CD4-positive, CD25-positive, alpha-beta regulatory T cell (primary cell): ENCODE measurements at regions not wholly inside any gene's neighbourhood (a gene's known extent, or its start where the extent isn't known, plus 50 kb on each side); places are given as distances from the start of the nearest gene placed in this dataset.
"Not testable (repeated sequence)": the region's sequence is repeated elsewhere in the genome, so short reads cannot be mapped to it uniquely, and the experiment has no call there.

Experiments
- ATAC-seq, 2 donors: fragments of 150-1000 bp; cut with Tn5 transposase; one replicate each; pipeline ENCODE4 v1.10.0; 2021; ENCODE audit warnings: low read depth in 2 of 2, moderate number of reproducible peaks in 2 of 2, moderate library complexity in 1 of 2
- DNase-seq, 3 donors: peaks; one replicate each; pipeline versions ENCODE4 v3.0.0 to v3.0.0-alpha.2; 2012 to 2022; ENCODE audit warnings: mixed read lengths in 1 of 3
- H3K27ac ChIP-seq: one replicate; pipeline ENCODE4 v1.7.0; 2013; ENCODE audit warnings: mild to moderate bottlenecking, low read length; ENCODE audit not compliant: insufficient read depth, poor library complexity, severe bottlenecking
- H3K27me3 ChIP-seq: one replicate; pipeline ENCODE4 v1.7.0; 2013; ENCODE audit warnings: low read length; ENCODE audit not compliant: control insufficient read depth, insufficient read depth
- H3K36me3 ChIP-seq: one replicate; pipeline ENCODE4 v1.7.0; 2013; ENCODE audit warnings: mild to moderate bottlenecking, low read length, moderate library complexity; ENCODE audit not compliant: control insufficient read depth, insufficient read depth
- H3K4me1 ChIP-seq: 2 replicates; pipeline ENCODE4 v1.7.0; 2013; ENCODE audit warnings: mild to moderate bottlenecking, low read length; ENCODE audit not compliant: insufficient read depth, control insufficient read depth, poor library complexity, severe bottlenecking
- H3K4me3 ChIP-seq: one replicate; pipeline ENCODE4 v1.7.0; 2013; ENCODE audit warnings: low read depth, mild to moderate bottlenecking, low read length, moderate library complexity
- H3K9me3 ChIP-seq, 2 experiments: 1 replicate in 1 of 2; 2 replicates in 1 of 2; pipeline ENCODE4 v1.7.0; 2013; ENCODE audit warnings: low read length in 2 of 2, mild to moderate bottlenecking in 1 of 2, moderate library complexity in 1 of 2; ENCODE audit not compliant: control insufficient read depth in 2 of 2
- H3K27ac Mint-ChIP-seq, 3 donors: one replicate each; pipeline ENCODE4 v1.8.0; 2020 to 2022; ENCODE audit warnings: mild to moderate bottlenecking in 3 of 3, mixed read lengths in 3 of 3, moderate library complexity in 2 of 3
- H3K27me3 Mint-ChIP-seq: one replicate; pipeline ENCODE4 v1.8.0; 2022; ENCODE audit warnings: mild to moderate bottlenecking, mixed read lengths
- H3K36me3 Mint-ChIP-seq: one replicate; pipeline ENCODE4 v1.8.0; 2020; ENCODE audit warnings: mixed read lengths
- H3K4me1 Mint-ChIP-seq, 4 donors: one replicate each; pipeline ENCODE4 v1.8.0; 2020 to 2022; ENCODE audit warnings: mixed read lengths in 4 of 4, mild to moderate bottlenecking in 1 of 4
- H3K4me3 Mint-ChIP-seq, 4 donors: one replicate each; pipeline ENCODE4 v1.8.0; 2020 to 2022; ENCODE audit warnings: mild to moderate bottlenecking in 4 of 4, mixed read lengths in 4 of 4, moderate library complexity in 3 of 4
- H3K9me3 Mint-ChIP-seq, 7 donors: one replicate each; pipeline ENCODE4 v1.8.0; 2020 to 2022; ENCODE audit warnings: mixed read lengths in 7 of 7, mild to moderate bottlenecking in 3 of 7, moderate library complexity in 2 of 7

DNA sequence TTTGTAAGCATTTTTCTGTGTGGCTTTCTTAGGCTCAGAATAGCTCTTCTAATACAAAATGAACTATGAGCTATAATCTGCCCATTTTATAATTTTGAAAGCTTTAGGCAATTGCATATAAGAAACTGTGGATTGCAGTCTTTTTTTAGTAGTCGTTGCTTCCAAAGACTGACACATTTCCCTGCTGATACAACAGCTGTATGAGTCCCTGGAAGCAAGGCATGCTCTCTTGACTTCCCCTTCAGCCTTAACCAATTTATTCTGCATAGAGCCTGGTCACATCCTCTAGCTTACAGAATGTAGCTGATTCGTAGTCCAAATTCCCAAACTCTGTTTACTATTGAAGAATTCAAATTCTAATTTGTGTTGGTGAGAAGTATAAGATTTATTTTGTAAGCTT lies 155.3 kb upstream of the EYA4 start:
- ATAC-seq (no peak), DNase-seq (no peak)
- no peaks in the 10 kb centered on the region for H3K27me3 Mint-ChIP-seq
- no peaks in the 10 kb centered on the region for H3K4me1 ChIP-seq
- H3K9me3 ChIP-seq, result no peaks in the 10 kb centered on the region
- no peak overlapping the region for H3K4me3 Mint-ChIP-seq
- H3K27ac Mint-ChIP-seq, result no peak overlapping the region
- H3K4me1 Mint-ChIP-seq, result no peaks in the 10 kb centered on the region
- no peaks in the 10 kb centered on the region for H3K27me3 ChIP-seq
- H3K9me3 Mint-ChIP-seq, result peaks cover 0 to 1% (median 0%) of the 10 kb centered on the region in 7 donors
- H3K36me3 Mint-ChIP-seq, result no peaks in the 10 kb centered on the region
- H3K36me3 ChIP-seq, result no peaks in the 10 kb centered on the region
- no peak overlapping the region for H3K27ac ChIP-seq
- H3K4me3 ChIP-seq, result no peak overlapping the region

DNA sequence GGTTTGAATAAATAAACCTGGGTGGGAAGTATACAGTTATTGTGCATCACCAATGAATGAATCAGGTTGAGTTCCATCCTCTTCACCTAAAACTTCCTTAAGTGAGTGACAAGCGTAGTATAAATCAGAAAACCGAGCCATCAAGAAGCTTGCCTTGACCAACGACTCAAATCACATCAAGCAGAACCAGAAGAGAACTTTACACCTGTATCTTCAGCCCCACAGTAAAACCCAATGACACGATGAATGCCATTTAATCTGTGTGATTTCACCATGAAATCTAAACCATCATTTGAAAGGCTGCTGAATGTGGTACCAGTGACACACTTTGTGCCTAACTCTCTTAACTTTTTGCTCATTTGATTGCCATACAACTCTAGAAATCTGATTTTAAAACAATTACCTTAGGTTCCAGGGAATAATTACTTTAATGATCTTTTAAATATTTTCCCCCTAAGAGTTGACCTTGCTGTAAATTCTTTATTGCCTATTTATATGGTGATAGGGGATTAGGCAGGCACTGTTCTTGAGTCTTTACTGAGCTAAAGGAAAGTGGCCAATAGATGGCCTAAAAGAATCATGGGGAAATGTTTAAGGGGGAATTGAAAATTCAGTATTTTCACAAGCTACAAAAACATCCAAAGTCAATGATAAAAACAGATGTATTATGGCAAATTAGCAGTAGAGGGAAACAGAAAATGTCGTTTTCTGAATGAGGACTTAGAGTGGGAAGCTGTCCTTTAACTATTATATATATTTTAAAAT lies 152.0 kb upstream of the EYA4 start:
- Mint-ChIP-seq H3K27me3 (no peaks in the 10 kb centered on the region), H3K36me3 (no peaks in the 10 kb centered on the region), H3K9me3 (peaks cover 0 to 2% (median 0%) of the 10 kb centered on the region in 7 donors), H3K27ac (no peak overlapping the region), H3K4me1 (no peaks in the 10 kb centered on the region), H3K4me3 (no peak overlapping the region)
- Histone ChIP-seq H3K4me1 (no peaks in the 10 kb centered on the region), H3K27me3 (no peaks in the 10 kb centered on the region), H3K27ac (no peak overlapping the region), H3K36me3 (no peaks in the 10 kb centered on the region), H3K9me3 (no peaks in the 10 kb centered on the region), H3K4me3 (no peak overlapping the region)
- no peak for DNase-seq
- no peak for ATAC-seq

DNA sequence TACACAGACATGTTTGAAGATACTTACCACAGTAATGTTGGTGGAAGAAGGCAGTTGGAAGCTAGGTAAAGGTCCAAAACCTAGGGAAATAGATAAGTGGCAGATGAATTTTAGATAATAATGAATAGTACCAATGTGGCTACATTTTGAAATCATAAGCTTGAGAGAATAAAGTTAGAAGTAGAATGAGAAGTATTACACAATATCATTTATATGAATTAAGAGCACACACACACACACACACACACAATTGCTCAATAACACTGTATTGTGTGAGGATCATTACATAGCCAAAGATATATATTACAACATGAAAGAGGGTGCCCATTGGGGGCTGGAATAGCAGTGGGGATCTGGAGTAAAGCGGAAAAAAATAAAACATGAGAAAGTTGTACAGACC lies 149.0 kb upstream of the EYA4 start:
- no peak overlapping the region for H3K4me3 Mint-ChIP-seq
- no peaks in the 10 kb centered on the region for H3K36me3 Mint-ChIP-seq
- H3K9me3 ChIP-seq, result no peaks in the 10 kb centered on the region
- H3K36me3 ChIP-seq, result no peaks in the 10 kb centered on the region
- no peak for DNase-seq
- no peak overlapping the region for H3K4me3 ChIP-seq
- H3K9me3 Mint-ChIP-seq, result peaks cover 0 to 2% (median 0%) of the 10 kb centered on the region in 7 donors
- H3K27ac ChIP-seq, result no peak overlapping the region
- no peak for ATAC-seq
- no peaks in the 10 kb centered on the region for H3K27me3 ChIP-seq
- H3K4me1 Mint-ChIP-seq, result no peaks in the 10 kb centered on the region
- no peaks in the 10 kb centered on the region for H3K27me3 Mint-ChIP-seq
- H3K4me1 ChIP-seq, result no peaks in the 10 kb centered on the region
- no peak overlapping the region for H3K27ac Mint-ChIP-seq

DNA sequence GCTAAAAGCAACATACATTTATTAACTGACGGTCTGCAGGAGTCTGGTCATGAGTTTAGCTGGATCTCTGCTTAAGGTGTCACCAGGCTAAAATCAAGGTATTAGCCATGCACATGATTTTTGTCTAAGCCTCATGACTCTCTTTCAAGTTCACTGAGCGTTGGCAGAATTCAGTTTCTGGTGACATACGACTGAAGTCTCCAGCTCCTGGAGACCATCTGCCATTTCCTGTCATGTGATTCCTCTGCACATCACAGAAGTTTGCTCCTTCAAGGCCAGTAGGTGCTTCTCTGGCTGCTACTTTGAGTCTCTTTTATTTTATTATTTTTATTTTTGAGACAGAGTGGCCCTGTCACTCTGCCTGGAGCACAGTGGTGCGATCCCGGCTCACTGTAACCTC lies 148.4 kb upstream of the EYA4 start:
- no peak overlapping the region for H3K27ac Mint-ChIP-seq
- H3K4me1 ChIP-seq, result no peaks in the 10 kb centered on the region
- no peaks in the 10 kb centered on the region for H3K36me3 Mint-ChIP-seq

DNA sequence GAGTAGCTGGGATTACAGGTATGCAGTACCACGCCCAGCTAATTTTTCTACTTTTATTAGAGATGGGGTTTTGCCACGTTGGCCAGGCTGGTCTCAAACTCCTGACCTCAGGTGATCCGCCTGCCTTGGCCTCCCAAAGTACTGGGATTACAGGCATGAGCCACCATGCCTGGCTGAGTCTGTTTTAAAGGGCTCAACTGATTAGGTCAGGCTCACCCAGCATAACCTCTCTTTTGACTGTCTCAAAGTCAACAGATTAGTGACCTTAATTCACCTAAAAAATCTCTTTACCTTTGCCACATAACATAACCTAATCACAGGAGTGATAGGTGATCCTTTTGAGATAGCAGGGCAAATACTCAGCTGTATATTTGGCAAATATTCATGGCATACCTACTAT lies 147.9 kb upstream of the EYA4 start:
- H3K36me3 Mint-ChIP-seq, H3K4me1 Mint-ChIP-seq, ATAC-seq, H3K4me3 Mint-ChIP-seq, H3K27ac Mint-ChIP-seq, H3K9me3 ChIP-seq, H3K9me3 Mint-ChIP-seq, DNase-seq, H3K36me3 ChIP-seq, H3K27ac ChIP-seq, H3K27me3 ChIP-seq, H3K4me3 ChIP-seq, H3K27me3 Mint-ChIP-seq, H3K4me1 ChIP-seq: not testable (repeated sequence)

More for the DNA sequence above, 148.4 kb upstream of the EYA4 start:
- H3K27me3 ChIP-seq, result no peaks in the 10 kb centered on the region
- no peaks in the 10 kb centered on the region for H3K36me3 ChIP-seq
- Mint-ChIP-seq H3K4me3 (no peak overlapping the region), H3K4me1 (no peaks in the 10 kb centered on the region), H3K9me3 (peaks cover 0 to 3% (median 0%) of the 10 kb centered on the region in 7 donors), H3K27me3 (no peaks in the 10 kb centered on the region)
- no peak overlapping the region for H3K4me3 ChIP-seq
- ATAC-seq, result no peak
- DNase-seq, result peak in 1 of 3 donors; percentile 3
- H3K27ac ChIP-seq, result no peak overlapping the region
- no peaks in the 10 kb centered on the region for H3K9me3 ChIP-seq

DNA sequence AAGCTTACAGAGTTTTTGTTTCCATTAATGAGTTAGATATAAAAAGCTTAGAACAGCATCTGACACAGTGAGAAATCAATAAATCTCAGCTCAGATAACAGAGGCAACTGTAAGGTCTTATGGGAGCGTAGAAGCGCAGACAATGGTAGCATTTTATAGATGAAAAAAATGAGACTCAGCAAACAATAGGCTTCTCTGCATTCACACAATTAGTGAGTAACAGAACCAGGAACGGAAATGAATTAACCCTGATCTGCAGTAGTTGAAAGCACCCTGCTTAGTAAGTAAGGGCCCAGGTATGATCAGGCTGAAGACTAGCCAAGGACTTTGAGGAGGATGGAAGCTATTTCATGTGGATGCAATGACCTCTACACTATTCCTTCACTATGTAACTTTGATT lies 147.2 kb upstream of the EYA4 start:
- Histone ChIP-seq H3K27me3 (no peaks in the 10 kb centered on the region), H3K36me3 (no peaks in the 10 kb centered on the region), H3K4me1 (no peaks in the 10 kb centered on the region), H3K4me3 (no peak overlapping the region), H3K9me3 (no peaks in the 10 kb centered on the region), H3K27ac (no peak overlapping the region)
- Mint-ChIP-seq H3K4me3 (peak overlapping the region in 1 of 4 donors; percentile 16), H3K27ac (no peak overlapping the region), H3K27me3 (no peaks in the 10 kb centered on the region), H3K9me3 (peaks cover 0 to 3% (median 0%) of the 10 kb centered on the region in 7 donors), H3K36me3 (no peaks in the 10 kb centered on the region), H3K4me1 (no peaks in the 10 kb centered on the region)
- ATAC-seq, result no peak
- DNase-seq, result no peak

DNA sequence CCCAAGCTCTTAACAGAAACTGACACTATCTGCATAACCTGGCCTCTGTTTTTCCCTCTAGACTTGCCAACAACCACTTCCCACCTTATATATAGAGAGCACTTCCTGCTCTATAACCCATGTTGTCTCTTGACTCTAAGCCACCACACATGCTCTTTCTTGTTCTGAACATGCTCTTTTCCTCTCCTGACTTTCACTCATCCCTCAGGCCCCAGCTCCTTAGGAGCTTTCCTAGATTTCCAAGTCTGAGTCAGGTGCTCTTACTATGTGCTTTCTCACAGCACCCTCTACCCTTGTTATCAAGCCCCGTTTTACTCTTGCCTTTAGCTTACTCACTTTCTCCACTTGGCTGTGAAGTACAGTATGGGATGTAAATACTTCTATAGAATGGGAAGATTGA lies 143.9 kb upstream of the EYA4 start:
- no peaks in the 10 kb centered on the region for H3K9me3 ChIP-seq
- DNase-seq (no peak), ATAC-seq (no peak)
- Mint-ChIP-seq H3K4me3 (no peak overlapping the region), H3K36me3 (no peaks in the 10 kb centered on the region), H3K27ac (no peak overlapping the region), H3K9me3 (peaks cover 0 to 2% (median 0%) of the 10 kb centered on the region in 7 donors), H3K4me1 (no peaks in the 10 kb centered on the region), H3K27me3 (no peaks in the 10 kb centered on the region)
- H3K27ac ChIP-seq, result no peak overlapping the region
- H3K4me3 ChIP-seq, result no peak overlapping the region
- no peaks in the 10 kb centered on the region for H3K27me3 ChIP-seq
- H3K36me3 ChIP-seq, result no peaks in the 10 kb centered on the region
- H3K4me1 ChIP-seq, result no peaks in the 10 kb centered on the region

DNA sequence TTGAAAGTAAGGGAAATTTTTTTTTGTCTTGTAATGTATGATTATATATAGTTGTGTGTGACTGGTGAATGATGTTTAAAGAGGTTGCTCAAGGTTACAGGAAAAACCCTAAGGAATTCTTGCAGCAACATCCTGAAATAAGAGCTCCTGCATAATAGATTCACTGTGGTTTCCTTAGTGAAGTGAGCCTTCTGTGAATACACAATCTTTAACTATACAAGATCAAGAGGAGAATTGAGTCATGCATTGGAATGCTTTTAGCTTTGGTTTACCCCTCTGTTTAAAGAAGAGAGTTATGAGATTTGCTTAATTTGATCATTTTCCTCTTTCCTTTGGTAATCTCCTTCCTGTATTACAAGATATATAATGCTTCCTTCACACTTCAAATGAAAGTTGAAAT lies 141.6 kb upstream of the EYA4 start:
- peaks cover 0 to 2% (median 0%) of the 10 kb centered on the region in 7 donors for H3K9me3 Mint-ChIP-seq
- no peaks in the 10 kb centered on the region for H3K36me3 ChIP-seq
- H3K27me3 Mint-ChIP-seq, result no peaks in the 10 kb centered on the region
- no peaks in the 10 kb centered on the region for H3K4me1 Mint-ChIP-seq
- no peak overlapping the region for H3K27ac ChIP-seq
- no peak overlapping the region for H3K4me3 ChIP-seq
- ATAC-seq (no peak), DNase-seq (no peak)
- H3K36me3 Mint-ChIP-seq, result no peaks in the 10 kb centered on the region
- no peaks in the 10 kb centered on the region for H3K4me1 ChIP-seq
- H3K27me3 ChIP-seq, result no peaks in the 10 kb centered on the region
- no peaks in the 10 kb centered on the region for H3K9me3 ChIP-seq
- no peak overlapping the region for H3K4me3 Mint-ChIP-seq
- H3K27ac Mint-ChIP-seq, result no peak overlapping the region
